ENCODE measurements at regions not wholly inside any gene's neighbourhood (a gene's known extent, or its start where the extent isn't known, plus 50 kb on each side); places are given as distances from the start of the nearest gene placed in this dataset.

- TF ChIP-seq CTCF (conservative IDR thresholded peaks at IDR 0.05) (no peak), ZFX (IDR thresholded peaks at IDR 0.05) (no peak)
Observed at GRCh38 chr14:22506778-22507351, 82.2 kb downstream of the DAD1 start.

All from C4-2B (cell line).